NOMO-1 treated with DMSO at 0.1 percent for 48 hours (cell line): ENCODE measurements at regions not wholly inside any gene's neighbourhood (a gene's known extent, or its start where the extent isn't known, plus 50 kb on each side); places are given as distances from the start of the nearest gene placed in this dataset.

Experiments used
- DNase-seq: peaks from one replicate; lab custom pipeline; 2025; ENCODE audit not compliant: unreplicated experiment; lab: John Stamatoyannopoulos, UW

GRCh38 chr14:26021759-26022158, 576.1 kb downstream of the NOVA1 start:
- no peak for DNase-seq

DNA sequence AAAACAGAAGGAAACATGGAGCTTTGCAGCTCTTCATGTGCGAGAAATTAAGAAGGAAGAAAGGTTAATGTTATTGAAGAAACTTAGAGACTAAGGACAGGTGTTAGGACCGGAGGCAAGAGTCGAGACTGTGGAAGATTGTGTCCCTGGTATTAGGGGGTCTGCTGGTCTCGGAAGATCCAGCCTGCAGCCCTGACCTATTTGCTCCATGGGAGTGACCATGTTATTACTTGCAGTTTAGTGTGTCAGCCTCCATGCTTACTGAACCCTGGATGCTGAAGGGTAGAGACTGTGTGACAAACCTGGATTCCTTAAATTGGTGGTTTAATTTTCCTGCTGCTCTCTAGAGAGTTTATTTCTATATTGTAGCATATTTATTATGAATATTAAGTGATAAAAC, 580.6 kb downstream of the NOVA1 start:
- DNase-seq, result no peak

DNA sequence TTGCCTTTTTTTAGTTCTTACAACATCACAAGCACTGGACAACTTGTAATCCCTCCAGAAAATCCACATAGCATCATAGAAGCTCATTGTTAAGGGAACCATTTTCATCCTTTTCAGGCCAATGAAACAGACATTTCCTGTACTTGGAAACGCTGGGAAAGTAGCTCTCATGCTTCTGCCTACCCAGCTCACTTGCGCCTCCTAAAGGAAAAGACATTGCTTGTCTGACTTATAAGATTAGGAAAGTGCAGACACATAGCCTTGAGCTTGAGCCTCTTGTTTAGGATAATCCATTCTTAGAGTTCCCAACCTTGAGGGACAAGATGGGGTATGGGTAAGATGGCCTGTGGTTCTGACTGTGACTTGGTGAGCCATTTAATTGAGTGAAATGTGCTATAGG, 589.5 kb downstream of the NOVA1 start:
- no peak for DNase-seq

DNA sequence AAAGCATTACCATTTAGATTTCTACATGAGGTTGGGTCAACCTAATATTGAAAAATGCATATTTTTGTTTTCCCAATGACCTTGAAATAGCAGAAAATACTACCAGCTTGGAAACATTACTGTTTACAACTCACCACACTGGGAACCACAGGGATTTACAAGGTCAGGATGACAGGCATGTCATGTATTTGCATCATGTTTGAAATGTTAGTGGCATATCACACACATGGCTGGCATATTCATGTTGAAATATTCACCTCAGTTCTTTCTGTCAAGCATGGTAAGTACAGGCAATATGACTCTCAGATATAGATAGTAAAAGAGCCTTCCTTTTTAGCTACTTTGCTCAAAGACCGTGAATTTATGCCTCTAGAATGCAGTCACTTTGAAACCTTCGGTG, 593.5 kb downstream of the NOVA1 start:
- no peak for DNase-seq

DNA sequence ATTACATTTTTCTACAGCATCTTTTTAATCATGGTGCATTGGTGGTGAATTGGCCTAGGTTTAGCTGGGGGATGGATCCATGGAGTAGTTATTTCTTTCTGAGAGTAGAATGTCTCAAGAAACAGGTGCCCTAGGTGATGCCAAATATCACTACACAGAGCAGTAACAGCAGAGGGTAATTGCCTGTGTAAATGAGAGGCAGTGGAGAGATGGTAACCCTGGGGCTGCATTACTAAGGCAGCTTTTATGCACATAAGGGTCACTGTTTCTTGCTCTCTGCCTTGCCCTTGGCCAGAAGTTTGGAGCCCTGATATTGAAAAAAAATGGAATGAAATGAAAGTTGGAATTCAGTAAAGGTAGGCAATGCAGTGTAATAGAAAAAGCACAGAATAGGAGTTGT, 604.0 kb downstream of the NOVA1 start:
- DNase-seq, result no peak

DNA sequence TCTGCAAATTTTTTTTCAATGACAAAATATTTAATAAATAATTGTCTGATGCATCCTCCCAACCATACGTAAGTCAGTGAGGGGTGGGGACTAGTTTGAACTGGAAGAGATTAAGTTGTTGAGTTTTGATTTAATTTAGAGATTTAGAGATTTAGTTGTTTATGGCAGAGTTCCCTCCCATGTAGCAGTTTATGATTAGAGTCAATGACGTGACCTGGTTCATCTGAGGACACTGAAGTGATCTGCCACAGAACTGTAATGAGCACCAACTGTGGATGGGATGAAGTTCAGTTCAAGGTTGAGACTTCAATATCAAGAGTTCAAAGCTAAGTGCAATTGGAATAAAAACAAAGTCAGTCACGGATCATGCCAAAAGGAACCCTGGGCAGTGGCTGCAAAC, 609.3 kb downstream of the NOVA1 start:
- no peak for DNase-seq

DNA sequence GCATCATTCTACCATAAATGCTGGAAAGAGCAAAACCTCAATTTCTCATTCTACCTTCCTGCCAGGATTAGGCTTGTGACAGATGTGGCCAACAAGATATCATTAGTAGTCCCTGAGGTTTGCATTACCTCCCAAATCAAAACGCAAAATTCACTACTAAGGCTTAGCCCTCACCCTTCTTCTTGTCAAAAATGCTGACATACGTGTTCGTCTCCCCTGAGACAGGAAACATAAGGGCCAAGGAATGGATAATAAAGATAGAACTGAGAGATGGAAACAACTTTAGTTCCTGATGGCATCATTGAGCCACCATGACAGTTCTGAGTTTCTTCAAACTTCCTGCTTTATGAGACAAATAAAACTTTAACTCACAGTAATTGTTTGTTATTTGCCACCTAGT, 642.1 kb downstream of the NOVA1 start:
- DNase-seq, result no peak

- no peak for DNase-seq
Observed at GRCh38 chr14:25953532-25954139, 644.2 kb downstream of the NOVA1 start.

GRCh38 chr14:25945746-25946145, 652.1 kb downstream of the NOVA1 start:
- no peak for DNase-seq

GRCh38 chr14:25944020-25944419, 653.8 kb downstream of the NOVA1 start:
- DNase-seq, result no peak

DNA sequence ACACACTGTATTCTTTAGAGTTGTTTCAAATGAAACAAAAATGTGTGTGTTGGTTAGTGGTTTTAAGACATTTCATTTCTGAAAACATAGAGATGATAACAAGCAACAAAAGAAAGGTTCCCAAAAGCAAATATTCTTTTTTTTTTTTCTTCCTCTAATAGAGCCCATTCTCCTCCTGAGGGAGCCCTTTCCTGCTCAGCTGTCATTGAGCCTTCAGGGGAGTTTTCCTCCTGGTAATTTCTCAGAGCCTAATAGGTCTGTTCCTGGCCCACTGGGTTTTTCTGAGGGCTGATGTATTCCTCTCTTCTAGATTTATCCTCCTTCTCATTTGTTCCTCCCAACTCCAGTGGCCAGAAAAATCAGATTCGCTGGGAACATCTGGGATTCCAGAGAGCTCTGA, 654.5 kb downstream of the NOVA1 start:
- DNase-seq, result no peak

DNA sequence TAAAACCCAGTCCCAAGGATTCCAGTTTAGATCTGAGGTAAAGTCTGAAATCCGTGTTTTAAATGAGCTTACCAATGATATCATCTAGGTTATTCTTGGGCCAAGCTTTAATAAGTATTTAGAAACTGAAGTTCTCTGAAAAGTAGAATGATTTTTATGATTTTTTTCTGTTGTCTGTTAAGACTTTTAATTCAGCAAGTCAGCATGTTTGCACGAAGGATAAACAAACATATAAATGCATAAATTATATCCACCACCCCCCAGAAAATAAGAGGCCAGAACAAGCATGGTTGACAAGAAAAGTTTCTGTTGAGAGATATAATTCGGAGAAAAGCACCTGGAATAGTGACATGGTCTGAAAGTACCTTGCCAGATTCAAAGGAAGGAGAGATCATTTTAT, 655.7 kb downstream of the NOVA1 start:
- DNase-seq, result no peak

- no peak for DNase-seq
Observed at GRCh38 chr14:25933731-25934130, 664.1 kb downstream of the NOVA1 start.

DNA sequence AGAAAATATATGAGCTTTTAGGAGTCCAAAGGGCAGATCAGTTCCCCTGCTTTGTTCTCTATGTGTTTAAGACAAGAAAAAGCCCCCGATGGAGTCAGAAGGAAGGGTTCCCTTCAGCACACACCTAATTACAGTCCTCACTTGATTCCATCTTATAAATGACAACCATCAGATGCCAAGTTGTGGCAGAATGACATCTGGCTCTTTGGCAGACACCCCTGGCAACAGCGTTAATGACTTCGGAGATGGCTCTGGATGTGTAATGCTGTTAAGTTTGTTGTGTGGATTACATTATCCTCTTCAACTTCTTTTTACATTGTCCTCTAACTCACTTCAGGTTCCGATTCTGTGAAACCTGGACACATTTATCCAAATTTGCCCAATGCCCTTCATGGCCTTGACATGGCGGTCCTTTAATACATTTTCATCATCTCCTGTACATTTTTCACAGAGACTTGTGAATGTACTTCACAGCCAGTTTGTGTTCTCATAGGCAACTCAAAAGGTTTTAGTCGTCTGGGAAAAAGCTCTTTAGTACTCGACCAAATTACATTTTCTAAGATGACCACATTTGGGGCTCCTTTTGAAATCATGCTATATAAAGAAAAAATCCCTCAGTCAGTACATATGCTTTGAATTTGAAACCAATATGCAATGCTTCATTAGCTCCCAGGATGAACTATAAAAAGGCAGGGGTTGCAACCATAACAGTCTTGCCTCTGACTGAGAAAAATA, 667.8 kb downstream of the NOVA1 start:
- DNase-seq, result no peak

- DNase-seq, result no peak
Observed at GRCh38 chr14:25911831-25912230, 686.0 kb downstream of the NOVA1 start.

DNA sequence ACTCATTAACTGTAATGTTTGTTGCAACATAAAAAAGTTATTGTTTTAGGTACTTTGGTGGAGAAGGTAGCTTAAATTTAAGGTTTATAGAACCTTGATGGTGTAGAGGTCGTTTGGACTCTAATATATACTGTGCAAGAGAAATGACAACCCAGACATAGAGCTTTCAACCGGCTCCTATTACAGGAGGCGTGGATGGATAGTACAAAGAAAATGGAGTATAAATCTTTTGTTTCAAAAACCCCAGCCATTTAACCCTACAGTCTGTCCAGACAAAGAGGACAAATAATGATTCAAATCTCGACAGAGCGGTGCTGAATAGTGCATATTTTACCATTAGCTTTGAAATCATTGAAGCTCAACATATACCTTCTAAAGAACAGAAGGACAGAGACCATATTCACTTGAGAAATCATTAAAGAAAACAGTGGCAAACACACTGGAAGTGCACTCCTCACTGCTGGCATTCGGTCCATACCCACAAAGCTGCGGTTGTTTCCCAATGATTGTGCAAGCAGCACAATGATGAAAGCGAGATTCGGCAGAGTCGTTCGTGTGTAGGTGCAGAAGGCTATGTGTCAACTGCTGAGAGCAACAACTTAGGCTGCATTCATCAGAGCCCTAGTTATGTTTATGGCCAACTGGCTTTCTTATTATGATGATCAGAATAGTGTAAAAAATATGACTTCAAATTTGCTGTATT, 688.6 kb downstream of the NOVA1 start:
- no peak for DNase-seq

DNA sequence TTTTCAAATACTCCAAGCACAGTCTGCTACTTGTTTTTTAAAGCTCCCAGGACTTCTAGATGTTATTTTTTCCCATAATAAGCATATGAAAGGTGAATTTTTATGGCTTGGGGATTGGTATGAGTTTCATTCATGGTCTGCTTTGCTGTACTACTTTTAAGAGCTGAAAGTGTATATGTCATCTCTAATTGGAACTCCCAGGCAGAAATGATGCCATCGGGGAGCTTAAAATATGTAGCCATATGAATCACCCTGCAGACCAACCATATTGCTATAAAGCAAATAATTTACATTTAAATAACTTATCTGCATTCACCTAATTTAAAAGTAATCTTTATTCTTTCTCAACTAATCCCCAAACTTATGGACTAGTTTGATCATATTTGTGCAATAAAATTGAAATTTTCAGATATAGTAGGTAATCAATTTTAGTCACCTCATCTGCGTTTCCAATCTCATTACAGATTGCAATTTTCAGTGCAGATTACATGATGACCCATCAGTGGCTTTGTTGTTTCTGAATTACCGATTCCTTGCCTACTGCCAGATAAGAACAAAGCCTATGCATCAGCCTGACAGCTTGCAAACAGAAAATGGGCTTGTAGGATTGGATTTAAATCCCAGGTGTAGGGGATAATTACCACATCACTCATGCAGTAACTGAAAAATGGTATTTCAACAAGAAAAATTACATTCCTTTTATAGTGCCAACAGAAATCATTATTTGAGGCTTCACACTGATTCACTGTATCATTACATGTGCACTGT, 689.4 kb downstream of the NOVA1 start:
- DNase-seq, result no peak

DNA sequence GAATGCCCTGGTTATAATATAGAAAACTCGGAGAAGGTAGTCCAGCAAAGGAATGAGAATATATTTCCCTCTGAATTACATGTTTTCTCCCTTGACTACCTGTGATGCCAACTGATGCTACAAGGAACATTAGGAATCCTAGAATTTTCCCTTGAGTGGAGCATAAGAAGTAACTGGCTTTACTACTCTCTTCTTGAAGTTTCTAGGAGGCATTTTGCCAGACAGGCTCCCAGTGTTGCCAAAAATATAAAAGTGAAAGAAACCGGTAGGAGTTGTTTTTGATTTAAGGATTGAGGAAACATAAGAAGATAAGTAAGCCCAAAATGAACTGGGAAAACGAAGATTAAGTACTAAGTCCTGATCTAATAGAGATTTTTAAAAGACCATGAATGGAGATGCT, 693.4 kb downstream of the NOVA1 start:
- no peak for DNase-seq

GRCh38 chr14:25899197-25899596, 698.6 kb downstream of the NOVA1 start:
- DNase-seq, result no peak

DNA sequence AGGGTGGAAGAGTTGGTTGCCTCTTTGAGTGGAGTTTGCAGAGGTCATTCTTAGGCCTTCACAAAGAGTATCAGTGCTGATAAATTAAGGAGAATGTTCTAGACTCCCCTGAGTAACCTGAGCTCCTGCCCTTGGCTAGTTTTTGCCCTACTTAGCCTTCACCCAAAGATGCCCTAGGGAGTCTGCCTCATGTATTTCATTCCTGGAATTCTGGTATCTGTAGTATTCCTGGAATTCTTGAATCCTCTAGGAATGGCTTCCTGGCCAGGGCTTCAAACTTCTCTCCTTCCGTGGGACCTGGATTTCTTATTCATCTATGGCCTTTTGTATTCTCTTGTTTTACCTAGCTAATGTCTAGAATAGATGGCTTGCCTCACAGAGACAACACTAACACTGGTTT, 701.1 kb downstream of the NOVA1 start:
- no peak for DNase-seq

DNA sequence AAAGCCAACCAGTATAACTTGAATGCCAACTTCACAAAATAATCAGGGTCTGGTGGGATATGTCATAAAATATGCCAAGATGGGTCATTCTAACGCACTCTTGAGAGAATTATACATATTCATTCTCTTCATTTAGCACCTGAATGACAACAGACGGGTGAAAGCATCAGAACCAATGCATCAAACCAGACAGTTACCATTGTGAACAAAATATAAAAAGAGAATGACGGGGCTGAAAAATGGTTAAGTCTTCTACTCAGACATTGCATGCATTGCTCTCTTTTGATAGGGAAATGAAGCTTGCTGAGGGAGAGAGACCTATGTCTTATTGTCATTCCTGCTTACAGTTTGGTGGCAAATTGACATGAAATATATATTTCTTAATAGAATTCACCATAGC, 702.1 kb downstream of the NOVA1 start:
- no peak for DNase-seq
